ENCODE measurements at regions not wholly inside any gene's neighbourhood (a gene's known extent, or its start where the extent isn't known, plus 50 kb on each side); places are given as distances from the start of the nearest gene placed in this dataset.

DNA sequence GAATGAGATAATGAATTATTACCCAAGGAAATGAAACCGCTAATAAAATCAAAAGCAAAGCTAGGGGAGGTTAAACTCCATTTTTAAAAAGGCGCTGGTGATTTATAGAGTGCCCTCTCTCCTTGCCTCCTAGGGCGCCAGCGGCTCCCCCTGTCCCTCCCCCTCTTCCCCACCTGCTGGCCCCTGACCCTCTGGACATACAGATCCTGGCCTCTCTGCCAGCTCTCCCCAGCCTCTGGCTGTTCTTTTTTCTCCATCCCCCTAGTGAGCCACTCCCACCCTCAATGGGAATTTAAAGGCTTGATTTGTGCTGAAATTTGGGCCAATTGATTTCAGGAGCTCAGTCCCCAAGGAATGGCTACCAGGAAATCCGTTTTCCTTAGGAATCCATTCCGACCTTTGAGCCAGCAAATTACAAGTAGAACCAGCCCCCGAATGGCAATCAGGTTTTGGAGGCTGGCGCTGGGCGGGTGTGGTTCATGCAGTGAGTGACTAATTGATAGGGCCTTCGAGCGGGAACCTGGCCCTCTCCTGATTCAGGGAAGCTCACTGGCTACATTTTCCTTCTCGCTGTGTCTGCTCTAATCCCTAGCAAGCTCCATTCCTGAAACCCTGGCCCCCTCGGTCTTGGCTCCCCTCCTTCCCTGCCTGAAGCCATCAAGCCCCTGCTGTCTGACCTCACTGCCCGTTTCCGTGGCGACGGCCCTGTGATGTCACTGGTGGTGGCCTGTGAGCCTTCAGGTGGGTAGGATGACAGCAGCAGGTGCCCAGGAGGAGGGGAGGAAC lies 141.9 kb upstream of the SDK2 start:
- Mint-ChIP-seq H3K9me3 (peaks cover 2% of the 10 kb centered on the region), H3K27ac (no peak overlapping the region), H3K4me3 (no peak overlapping the region), H3K36me3 (ENCODE audit: low read depth) (no peaks in the 10 kb centered on the region), H3K27me3 (peaks cover 3% of the 10 kb centered on the region), H3K4me1 (ENCODE audit: low read depth) (peaks cover 16% of the 10 kb centered on the region)
- CTCF ChIA-PET, result no interaction called here
- TF ChIP-seq, protein P1, sequence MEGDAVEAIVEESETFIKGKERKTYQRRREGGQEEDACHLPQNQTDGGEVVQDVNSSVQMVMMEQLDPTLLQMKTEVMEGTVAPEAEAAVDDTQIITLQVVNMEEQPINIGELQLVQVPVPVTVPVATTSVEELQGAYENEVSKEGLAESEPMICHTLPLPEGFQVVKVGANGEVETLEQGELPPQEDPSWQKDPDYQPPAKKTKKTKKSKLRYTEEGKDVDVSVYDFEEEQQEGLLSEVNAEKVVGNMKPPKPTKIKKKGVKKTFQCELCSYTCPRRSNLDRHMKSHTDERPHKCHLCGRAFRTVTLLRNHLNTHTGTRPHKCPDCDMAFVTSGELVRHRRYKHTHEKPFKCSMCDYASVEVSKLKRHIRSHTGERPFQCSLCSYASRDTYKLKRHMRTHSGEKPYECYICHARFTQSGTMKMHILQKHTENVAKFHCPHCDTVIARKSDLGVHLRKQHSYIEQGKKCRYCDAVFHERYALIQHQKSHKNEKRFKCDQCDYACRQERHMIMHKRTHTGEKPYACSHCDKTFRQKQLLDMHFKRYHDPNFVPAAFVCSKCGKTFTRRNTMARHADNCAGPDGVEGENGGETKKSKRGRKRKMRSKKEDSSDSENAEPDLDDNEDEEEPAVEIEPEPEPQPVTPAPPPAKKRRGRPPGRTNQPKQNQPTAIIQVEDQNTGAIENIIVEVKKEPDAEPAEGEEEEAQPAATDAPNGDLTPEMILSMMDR (IDR thresholded peaks at IDR 0.05), result no peak
- no peaks in the 10 kb centered on the region for H3K4me1 ChIP-seq (ENCODE audit: insufficient read depth, low read length)
- H3K9me3 ChIP-seq (ENCODE audit: control insufficient read depth in 1 of 2, insufficient read depth in 1 of 2, low read length in 2 of 2), result no peaks in the 10 kb centered on the region
- intact Hi-C loops (cut with DNase I, micrococcal nuclease), result no loop called here
- DNase-seq (no peak), ATAC-seq (ENCODE audit: poor library complexity) (no peak)
- peaks cover 0 to 4% of the 10 kb centered on the region in 2 experiments for H3K27me3 ChIP-seq (ENCODE audit: control insufficient read depth in 1 of 2, insufficient read depth in 2 of 2, low read length in 2 of 2)
- no peaks in the 10 kb centered on the region for H3K36me3 ChIP-seq (ENCODE audit: insufficient read depth, low read length)
- H3K4me3 ChIP-seq (ENCODE audit: low read length), result no peak overlapping the region
- no peak overlapping the region for H3K27ac ChIP-seq (ENCODE audit: low read depth in 1 of 2, low read length in 2 of 2)
- POLR2A ChIA-PET, result no interaction called here

DNA sequence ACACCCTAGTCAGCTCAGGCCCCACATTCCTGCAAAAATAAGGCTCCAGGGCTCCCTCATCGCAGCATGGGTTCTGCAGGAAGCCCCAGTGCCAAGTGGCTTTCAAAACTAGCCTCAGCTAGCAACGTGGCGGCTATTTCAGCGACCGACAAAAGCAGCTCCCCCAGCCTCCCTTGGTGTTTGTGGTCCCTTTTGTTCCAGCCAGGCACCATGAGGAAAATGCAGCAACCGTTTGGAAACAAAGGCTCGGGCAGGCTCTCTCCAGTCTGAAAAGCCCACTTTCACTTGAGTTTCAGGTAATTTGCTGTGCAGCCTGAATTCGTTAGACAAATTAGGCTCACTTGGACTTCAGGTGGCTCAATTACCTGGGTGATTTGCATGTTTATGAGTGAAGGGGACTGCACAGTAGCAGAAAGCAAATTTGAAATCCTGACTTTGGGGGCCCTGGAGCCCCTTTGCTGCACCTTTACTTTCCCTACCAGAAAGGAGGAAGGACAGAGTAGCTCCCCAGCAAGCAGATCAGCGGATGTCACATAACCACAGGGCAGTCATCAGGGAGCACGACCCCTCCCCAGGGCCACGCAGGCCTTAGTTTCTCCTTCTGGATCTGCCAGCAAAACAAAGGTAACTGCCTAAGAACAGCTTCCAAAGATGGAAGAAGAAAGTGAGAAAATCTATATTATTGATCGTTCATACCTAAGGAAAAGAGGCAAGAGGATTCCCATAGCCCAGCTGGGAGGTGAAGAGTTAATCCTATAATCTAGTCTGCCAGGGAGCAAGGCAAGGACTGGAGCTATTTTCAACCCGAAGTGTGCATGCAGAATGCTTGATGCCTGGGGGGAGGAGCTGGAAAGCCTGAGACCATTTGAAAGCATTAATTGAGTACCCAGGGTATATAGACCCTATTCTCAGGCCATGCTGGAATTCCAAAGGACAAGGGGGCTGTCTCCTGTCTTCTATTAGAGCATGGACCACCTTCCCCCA lies 143.1 kb upstream of the SDK2 start:
- CTCF ChIA-PET, result no interaction called here
- intact Hi-C loops (cut with DNase I, micrococcal nuclease), result no loop called here
- H3K4me1 Mint-ChIP-seq (ENCODE audit: low read depth), result peaks cover 7% of the 10 kb centered on the region
- TF ChIP-seq, protein P1 (IDR thresholded peaks at IDR 0.05), result no peak
- H3K9me3 Mint-ChIP-seq, result peaks cover 2% of the 10 kb centered on the region
- no peak overlapping the region for H3K4me3 Mint-ChIP-seq
- no peaks in the 10 kb centered on the region for H3K36me3 ChIP-seq (ENCODE audit: insufficient read depth, low read length)
- H3K27ac Mint-ChIP-seq, result no peak overlapping the region
- ATAC-seq (ENCODE audit: poor library complexity), result no peak
- no peaks in the 10 kb centered on the region for H3K9me3 ChIP-seq (ENCODE audit: control insufficient read depth in 1 of 2, insufficient read depth in 1 of 2, low read length in 2 of 2)
- H3K4me1 ChIP-seq (ENCODE audit: insufficient read depth, low read length), result no peaks in the 10 kb centered on the region
- no peaks in the 10 kb centered on the region for H3K36me3 Mint-ChIP-seq (ENCODE audit: low read depth)
- no peak overlapping the region for H3K27ac ChIP-seq (ENCODE audit: low read depth in 1 of 2, low read length in 2 of 2)
- no peak for DNase-seq
- no peak overlapping the region for H3K4me3 ChIP-seq (ENCODE audit: low read length)
- POLR2A ChIA-PET, result no interaction called here
- peaks cover 3% of the 10 kb centered on the region for H3K27me3 Mint-ChIP-seq
- peaks cover 0 to 4% of the 10 kb centered on the region in 2 experiments for H3K27me3 ChIP-seq (ENCODE audit: control insufficient read depth in 1 of 2, insufficient read depth in 2 of 2, low read length in 2 of 2)

DNA sequence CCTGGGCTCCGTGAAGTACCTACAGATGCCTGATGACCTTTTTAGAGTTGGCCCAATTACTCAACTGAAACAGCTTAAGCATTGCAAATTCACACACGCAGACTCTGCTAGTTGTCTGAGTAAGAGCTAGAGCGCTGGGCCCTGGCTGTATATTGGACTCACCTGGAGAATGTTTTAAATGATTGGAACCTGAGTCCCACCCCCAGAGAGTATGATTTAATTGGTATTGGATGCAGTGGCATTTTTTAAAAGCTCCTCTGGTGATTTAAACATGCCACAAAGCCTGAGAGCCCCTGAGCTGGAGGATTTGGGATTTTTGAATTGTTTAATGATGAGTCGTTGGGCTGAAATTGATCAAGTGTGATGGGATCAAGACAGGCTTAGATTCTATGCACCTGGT lies 143.9 kb upstream of the SDK2 start:
- intact Hi-C loops (cut with DNase I, micrococcal nuclease), result no loop called here
- H3K9me3 ChIP-seq (ENCODE audit: control insufficient read depth in 1 of 2, insufficient read depth in 1 of 2, low read length in 2 of 2), result no peaks in the 10 kb centered on the region
- H3K27me3 Mint-ChIP-seq, result peaks cover 3% of the 10 kb centered on the region
- no peaks in the 10 kb centered on the region for H3K36me3 Mint-ChIP-seq (ENCODE audit: low read depth)
- no peak for ATAC-seq (ENCODE audit: poor library complexity)
- ChIA-PET CTCF (no interaction called here), POLR2A (no interaction called here)
- no peak overlapping the region for H3K4me3 ChIP-seq (ENCODE audit: low read length)
- no peaks in the 10 kb centered on the region for H3K4me1 ChIP-seq (ENCODE audit: insufficient read depth, low read length)
- DNase-seq, result no peak
- peaks cover 0 to 4% of the 10 kb centered on the region in 2 experiments for H3K27me3 ChIP-seq (ENCODE audit: control insufficient read depth in 1 of 2, insufficient read depth in 2 of 2, low read length in 2 of 2)
- peaks cover 2% of the 10 kb centered on the region for H3K9me3 Mint-ChIP-seq
- no peak overlapping the region for H3K27ac Mint-ChIP-seq
- TF ChIP-seq, protein P1 (IDR thresholded peaks at IDR 0.05), result no peak
- no peak overlapping the region for H3K27ac ChIP-seq (ENCODE audit: low read depth in 1 of 2, low read length in 2 of 2)
- H3K4me1 Mint-ChIP-seq (ENCODE audit: low read depth), result peaks cover 4% of the 10 kb centered on the region
- no peak overlapping the region for H3K4me3 Mint-ChIP-seq
- H3K36me3 ChIP-seq (ENCODE audit: insufficient read depth, low read length), result no peaks in the 10 kb centered on the region

All from CD4-positive, alpha-beta T cell (primary cell).